Memory B cell (primary cell): ENCODE measurements at regions not wholly inside any gene's neighbourhood (a gene's known extent, or its start where the extent isn't known, plus 50 kb on each side); places are given as distances from the start of the nearest gene placed in this dataset.
"Not testable (repeated sequence)": the region's sequence is repeated elsewhere in the genome, so short reads cannot be mapped to it uniquely, and the experiment has no call there.

Experiments used
- ATAC-seq: fragments of 150-1000 bp; cut with Tn5 transposase; 2 replicates; pipeline ENCODE4 v1.10.0; 2021; ENCODE audit warnings: low read depth, mild to moderate bottlenecking, moderate library complexity
- DNase-seq, 2 donors: peaks; one replicate each; pipeline ENCODE4 v3.0.0; 2022; ENCODE audit warnings: low spot score in 2 of 2
- H3K27ac Mint-ChIP-seq: one replicate; pipeline ENCODE4 v1.8.0; 2022; ENCODE audit warnings: mild to moderate bottlenecking, moderate library complexity, mixed read lengths
- H3K27me3 Mint-ChIP-seq: one replicate; pipeline ENCODE4 v1.8.0; 2022; ENCODE audit warnings: mixed read lengths
- H3K36me3 Mint-ChIP-seq: one replicate; pipeline ENCODE4 v1.8.0; 2022; ENCODE audit warnings: mild to moderate bottlenecking, mixed read lengths
- H3K4me1 Mint-ChIP-seq: one replicate; pipeline ENCODE4 v1.8.0; 2022; ENCODE audit warnings: mixed read lengths
- H3K4me3 Mint-ChIP-seq: one replicate; pipeline ENCODE4 v1.8.0; 2022; ENCODE audit warnings: mild to moderate bottlenecking, moderate library complexity, mixed read lengths
- H3K9me3 Mint-ChIP-seq: one replicate; pipeline ENCODE4 v1.8.0; 2022; ENCODE audit warnings: mixed read lengths

GRCh38 chr2:82215212-82215611 is 1910.7 kb upstream of the LRRTM1 start:
- H3K27me3 Mint-ChIP-seq: no peaks in the 10 kb centered on the region
- DNase-seq (no peak), ATAC-seq (no peak)
- H3K36me3 Mint-ChIP-seq: no peaks in the 10 kb centered on the region
- H3K27ac Mint-ChIP-seq: no peak overlapping the region
- no peak overlapping the region for H3K4me3 Mint-ChIP-seq
- peaks cover 15% of the 10 kb centered on the region for H3K9me3 Mint-ChIP-seq
- no peaks in the 10 kb centered on the region for H3K4me1 Mint-ChIP-seq

DNA sequence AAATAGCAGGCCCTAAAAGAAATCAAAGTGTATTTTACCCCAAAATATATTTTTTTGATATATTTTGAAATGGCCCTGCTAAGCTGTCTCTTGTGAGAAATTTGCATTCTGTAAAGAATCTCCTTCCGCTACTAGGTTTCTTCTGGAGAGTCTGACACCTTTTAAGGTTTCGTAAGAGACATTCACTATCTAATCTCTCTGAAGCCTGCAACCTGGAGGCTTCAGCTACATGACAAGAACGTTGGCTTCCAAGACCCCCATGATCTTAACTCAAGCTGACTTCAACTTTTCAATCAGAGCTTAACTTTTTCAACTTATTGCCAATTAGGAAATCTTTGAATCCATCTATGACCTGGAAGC is 1894.9 kb upstream of the LRRTM1 start:
- H3K9me3 Mint-ChIP-seq: peaks cover 8% of the 10 kb centered on the region
- H3K4me1 Mint-ChIP-seq: no peaks in the 10 kb centered on the region
- H3K36me3 Mint-ChIP-seq: no peaks in the 10 kb centered on the region
- H3K27me3 Mint-ChIP-seq: no peaks in the 10 kb centered on the region
- no peak overlapping the region for H3K27ac Mint-ChIP-seq
- no peak for ATAC-seq
- no peak for DNase-seq
- no peak overlapping the region for H3K4me3 Mint-ChIP-seq

DNA sequence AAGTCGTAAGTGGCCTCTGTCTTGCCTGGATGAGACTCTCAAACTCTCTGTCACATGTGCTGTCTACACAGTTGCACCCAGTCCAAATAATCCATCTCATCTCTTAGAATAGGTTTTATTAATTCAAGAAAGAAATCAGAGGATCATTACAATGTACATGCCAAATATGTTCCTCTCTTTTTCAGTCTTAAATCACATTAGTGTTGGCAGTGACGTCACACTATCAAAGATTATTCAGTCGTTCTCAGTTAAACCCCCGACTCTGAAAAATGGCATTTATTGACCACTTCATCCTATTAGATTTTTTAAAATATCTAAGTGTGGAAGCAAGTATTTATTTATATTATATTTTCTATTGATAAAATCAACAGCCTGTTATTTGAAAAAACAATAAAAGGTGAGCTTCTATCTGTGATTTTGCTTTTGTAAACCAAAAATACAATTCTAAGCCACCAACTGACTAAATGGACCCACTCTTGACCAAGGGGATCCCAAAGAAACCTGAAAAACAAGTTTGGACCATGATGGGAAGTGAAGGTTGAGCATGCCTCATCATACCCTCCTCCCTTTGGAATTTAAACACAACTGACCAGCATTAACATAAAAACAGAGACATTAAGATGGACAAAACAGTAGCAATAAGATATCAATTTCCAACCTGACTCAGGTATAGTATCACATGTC is 1894.4 kb upstream of the LRRTM1 start:
- Mint-ChIP-seq H3K9me3 (peaks cover 8% of the 10 kb centered on the region), H3K4me1 (no peaks in the 10 kb centered on the region), H3K36me3 (no peaks in the 10 kb centered on the region), H3K4me3 (no peak overlapping the region), H3K27ac (no peak overlapping the region), H3K27me3 (no peaks in the 10 kb centered on the region)
- DNase-seq: no peak
- no peak for ATAC-seq

GRCh38 chr2:82182270-82182669 is 1877.7 kb upstream of the LRRTM1 start:
- DNase-seq (no peak), ATAC-seq (no peak)
- Mint-ChIP-seq H3K4me1 (no peaks in the 10 kb centered on the region), H3K27me3 (no peaks in the 10 kb centered on the region), H3K36me3 (no peaks in the 10 kb centered on the region), H3K4me3 (no peak overlapping the region), H3K27ac (no peak overlapping the region), H3K9me3 (peaks cover 3% of the 10 kb centered on the region)

DNA sequence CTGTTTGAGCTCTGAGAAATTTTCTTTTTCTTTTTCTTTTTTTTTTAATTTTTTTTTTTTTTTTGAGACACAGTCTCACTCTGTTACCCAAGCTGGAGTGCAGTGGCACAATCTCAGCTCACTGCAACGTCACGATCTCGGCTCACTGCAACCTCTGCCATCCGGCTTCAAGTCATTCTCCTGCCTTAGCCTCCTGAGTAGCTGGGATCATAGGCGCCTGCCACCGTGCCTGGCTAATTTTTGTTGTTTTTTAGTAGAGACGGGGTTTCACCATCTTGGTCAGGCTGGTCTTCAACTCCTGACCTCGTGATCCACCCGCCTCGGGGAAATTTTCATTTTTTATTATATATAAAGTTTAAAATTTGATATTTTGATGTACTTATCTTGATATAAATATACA is 1870.7 kb upstream of the LRRTM1 start:
- H3K36me3 Mint-ChIP-seq: not testable (repeated sequence)

DNA sequence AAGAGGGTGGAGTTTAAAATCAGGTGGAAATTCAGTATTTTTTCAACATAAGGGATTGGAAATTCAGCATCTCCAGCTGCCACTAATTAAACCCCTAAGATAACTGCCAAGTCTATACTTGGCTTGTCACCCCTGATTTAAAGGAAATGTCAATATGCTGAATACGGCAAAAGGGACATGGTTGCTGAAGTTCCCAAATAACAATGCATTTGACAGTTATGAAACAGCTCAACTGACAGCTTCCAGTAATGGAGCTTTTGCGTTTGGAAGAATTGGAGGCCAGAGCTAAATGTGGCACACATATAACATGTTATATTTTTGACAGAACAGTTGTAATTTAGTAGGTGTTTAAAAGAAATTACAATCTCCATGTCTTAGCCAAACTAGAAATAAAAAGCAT is 1867.9 kb upstream of the LRRTM1 start:
- Mint-ChIP-seq H3K36me3 (no peaks in the 10 kb centered on the region), H3K4me3 (no peak overlapping the region), H3K27ac (no peak overlapping the region), H3K27me3 (no peaks in the 10 kb centered on the region), H3K4me1 (no peaks in the 10 kb centered on the region), H3K9me3 (peaks cover 9% of the 10 kb centered on the region)
- DNase-seq (no peak), ATAC-seq (no peak)

More for the DNA sequence above, 1870.7 kb upstream of the LRRTM1 start:
- H3K27ac Mint-ChIP-seq, H3K4me1 Mint-ChIP-seq, H3K9me3 Mint-ChIP-seq, ATAC-seq, H3K27me3 Mint-ChIP-seq, DNase-seq, H3K4me3 Mint-ChIP-seq: not testable (repeated sequence)

DNA sequence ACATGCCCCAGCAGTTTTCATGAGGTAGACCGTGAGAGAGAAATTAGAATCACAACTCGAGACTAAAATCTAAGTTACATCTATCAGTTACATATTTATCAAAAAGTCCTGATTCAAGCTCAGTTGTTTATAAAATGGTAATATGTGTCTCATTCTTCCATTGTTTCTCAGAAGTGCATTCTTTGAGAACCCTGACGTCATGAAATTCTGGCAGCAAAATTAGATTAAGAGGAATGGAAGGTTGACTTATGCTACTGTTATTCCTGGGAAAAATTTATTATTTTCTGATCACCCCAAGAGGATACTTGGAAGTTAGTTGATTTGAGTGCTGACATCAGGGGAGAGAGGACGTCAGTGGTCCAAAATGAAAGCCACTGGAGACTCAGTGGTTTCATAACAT is 1864.8 kb upstream of the LRRTM1 start:
- H3K4me1 Mint-ChIP-seq: no peaks in the 10 kb centered on the region
- DNase-seq (no peak), ATAC-seq (no peak)
- H3K9me3 Mint-ChIP-seq: peaks cover 10% of the 10 kb centered on the region
- H3K27me3 Mint-ChIP-seq: no peaks in the 10 kb centered on the region
- H3K36me3 Mint-ChIP-seq: no peaks in the 10 kb centered on the region
- H3K4me3 Mint-ChIP-seq: no peak overlapping the region
- H3K27ac Mint-ChIP-seq: no peak overlapping the region

DNA sequence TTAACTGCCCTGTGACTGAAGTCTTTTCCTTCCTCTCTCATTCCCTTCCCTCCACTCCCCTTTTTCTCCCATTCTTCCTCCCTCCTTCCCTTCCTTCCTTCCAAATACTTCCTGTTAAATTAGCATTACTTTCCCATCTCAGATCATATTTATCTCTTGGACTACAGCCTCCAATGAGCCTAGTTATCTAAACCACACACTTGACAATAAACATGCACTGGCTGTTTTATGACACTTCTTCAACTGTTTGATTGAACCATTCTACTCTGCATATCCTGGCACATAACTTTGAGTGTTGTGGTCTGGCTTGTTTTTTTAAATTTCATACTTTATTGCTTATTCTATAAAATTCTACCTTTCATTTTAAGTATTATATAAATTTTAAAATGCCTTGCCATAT is 1860.8 kb upstream of the LRRTM1 start:
- no peak overlapping the region for H3K4me3 Mint-ChIP-seq
- DNase-seq (no peak), ATAC-seq (no peak)
- H3K36me3 Mint-ChIP-seq: no peaks in the 10 kb centered on the region
- H3K27ac Mint-ChIP-seq: no peak overlapping the region
- H3K27me3 Mint-ChIP-seq: no peaks in the 10 kb centered on the region
- H3K4me1 Mint-ChIP-seq: no peaks in the 10 kb centered on the region
- peaks cover 9% of the 10 kb centered on the region for H3K9me3 Mint-ChIP-seq

GRCh38 chr2:82158150-82158549 is 1853.6 kb upstream of the LRRTM1 start:
- Mint-ChIP-seq H3K27ac (no peak overlapping the region), H3K4me1 (no peaks in the 10 kb centered on the region), H3K9me3 (peaks cover 5% of the 10 kb centered on the region), H3K27me3 (no peaks in the 10 kb centered on the region), H3K4me3 (no peak overlapping the region), H3K36me3 (no peaks in the 10 kb centered on the region)
- DNase-seq: no peak
- no peak for ATAC-seq

GRCh38 chr2:82155469-82155868 is 1850.9 kb upstream of the LRRTM1 start:
- no peaks in the 10 kb centered on the region for H3K36me3 Mint-ChIP-seq
- no peaks in the 10 kb centered on the region for H3K4me1 Mint-ChIP-seq
- peaks cover 7% of the 10 kb centered on the region for H3K9me3 Mint-ChIP-seq
- no peaks in the 10 kb centered on the region for H3K27me3 Mint-ChIP-seq
- ATAC-seq (no peak), DNase-seq (no peak)
- H3K4me3 Mint-ChIP-seq: no peak overlapping the region
- no peak overlapping the region for H3K27ac Mint-ChIP-seq

GRCh38 chr2:82143343-82143742 is 1838.8 kb upstream of the LRRTM1 start:
- Mint-ChIP-seq H3K27me3 (no peaks in the 10 kb centered on the region), H3K36me3 (no peaks in the 10 kb centered on the region), H3K9me3 (peaks cover 5% of the 10 kb centered on the region), H3K4me3 (no peak overlapping the region), H3K27ac (no peak overlapping the region), H3K4me1 (no peaks in the 10 kb centered on the region)
- DNase-seq (no peak), ATAC-seq (no peak)

- DNase-seq: no peak
- Mint-ChIP-seq H3K4me3 (no peak overlapping the region), H3K36me3 (no peaks in the 10 kb centered on the region), H3K9me3 (peaks cover 1% of the 10 kb centered on the region), H3K27ac (no peak overlapping the region), H3K27me3 (no peaks in the 10 kb centered on the region), H3K4me1 (no peaks in the 10 kb centered on the region)
- ATAC-seq: no peak
These were observed 1835.5 kb upstream of the LRRTM1 start for GRCh38 chr2:82139979-82140611.

DNA sequence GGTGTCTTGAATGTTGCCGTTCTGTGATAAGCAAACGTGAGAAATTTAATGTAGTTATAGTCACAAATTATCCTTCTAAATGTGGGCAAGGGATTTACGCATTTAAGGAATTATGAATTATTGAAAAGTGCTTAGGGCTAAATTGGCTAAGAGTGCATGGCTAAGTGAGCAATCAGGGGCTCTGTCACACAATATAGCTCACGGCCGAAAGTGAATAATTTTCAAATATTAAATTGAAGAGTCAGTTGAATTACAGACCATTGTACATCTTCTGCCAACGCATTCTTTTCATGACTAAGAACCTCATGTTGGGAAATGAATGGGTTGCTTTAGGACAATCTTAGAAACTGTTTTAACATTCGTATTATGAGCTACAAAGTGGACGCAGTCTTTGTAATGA is 1832.9 kb upstream of the LRRTM1 start:
- Mint-ChIP-seq H3K27ac (no peak overlapping the region), H3K4me3 (no peak overlapping the region), H3K9me3 (peaks cover 1% of the 10 kb centered on the region), H3K36me3 (no peaks in the 10 kb centered on the region), H3K27me3 (no peaks in the 10 kb centered on the region), H3K4me1 (no peaks in the 10 kb centered on the region)
- DNase-seq: no peak
- ATAC-seq: no peak

DNA sequence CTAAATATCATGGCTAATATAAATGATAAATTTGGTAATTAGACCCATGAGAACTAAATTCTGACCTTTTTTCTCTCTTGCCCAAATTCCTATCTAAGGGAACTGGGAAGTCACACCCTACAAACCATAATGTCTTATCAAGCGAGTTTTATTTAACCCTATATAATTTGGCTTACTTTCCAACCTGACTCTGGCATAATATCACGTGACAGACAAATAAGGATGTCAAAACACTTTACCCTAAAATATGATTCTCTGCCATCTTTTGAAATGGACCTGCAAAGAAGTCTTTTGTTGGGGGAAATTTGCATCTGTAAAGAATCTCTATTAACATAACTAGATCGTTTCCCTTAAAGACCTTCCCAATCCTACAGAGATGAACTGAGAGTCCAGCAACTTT is 1823.5 kb upstream of the LRRTM1 start:
- H3K9me3 Mint-ChIP-seq: peaks cover 1% of the 10 kb centered on the region
- DNase-seq (no peak), ATAC-seq (no peak)
- no peak overlapping the region for H3K4me3 Mint-ChIP-seq
- no peaks in the 10 kb centered on the region for H3K4me1 Mint-ChIP-seq
- H3K27ac Mint-ChIP-seq: no peak overlapping the region
- no peaks in the 10 kb centered on the region for H3K27me3 Mint-ChIP-seq
- H3K36me3 Mint-ChIP-seq: no peaks in the 10 kb centered on the region

GRCh38 chr2:82124629-82125028 is 1820.1 kb upstream of the LRRTM1 start:
- Mint-ChIP-seq H3K36me3 (no peaks in the 10 kb centered on the region), H3K27me3 (no peaks in the 10 kb centered on the region), H3K27ac (no peak overlapping the region), H3K4me1 (no peaks in the 10 kb centered on the region), H3K9me3 (peaks cover 2% of the 10 kb centered on the region), H3K4me3 (no peak overlapping the region)
- ATAC-seq (no peak), DNase-seq (no peak)
